ENCODE measurements at regions not wholly inside any gene's neighbourhood (a gene's known extent, or its start where the extent isn't known, plus 50 kb on each side); places are given as distances from the start of the nearest gene placed in this dataset.
"Not testable (repeated sequence)": the region's sequence is repeated elsewhere in the genome, so short reads cannot be mapped to it uniquely, and the experiment has no call there.

DNA sequence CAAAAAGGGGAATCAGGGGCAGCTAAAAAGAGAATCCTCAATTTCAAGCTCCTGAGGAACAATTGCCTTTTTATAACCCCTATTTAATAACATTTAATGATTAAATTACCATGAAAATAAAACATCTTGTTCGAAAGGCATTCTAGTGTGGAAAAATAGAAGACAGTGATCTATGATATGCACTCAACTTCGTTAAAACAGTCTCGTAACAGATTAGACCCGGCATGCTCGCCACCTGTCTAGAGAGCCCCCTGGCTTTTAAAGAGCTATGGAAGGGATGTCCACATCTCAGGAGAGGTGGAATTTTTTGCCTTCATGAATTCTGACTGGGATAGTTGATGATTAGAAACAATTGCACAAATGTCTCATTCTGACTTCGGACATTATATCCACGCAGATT lies 153.7 kb upstream of the MDFIC2 start:
- Histone ChIP-seq H3K4me3 (no peak overlapping the region), H3K4me1 (replicated peaks) (no peaks in the 10 kb centered on the region), H3K36me3 (no peaks in the 10 kb centered on the region), H3K9me3 (no peaks in the 10 kb centered on the region), H3K27ac (no peak overlapping the region), H3K27me3 (replicated peaks; ENCODE audit: insufficient read depth) (no peaks in the 10 kb centered on the region)
- no peak for TF ChIP-seq POLR2AphosphoS5 (IDR thresholded peaks at IDR 0.05)
- no peak for TF ChIP-seq POLR2A (IDR thresholded peaks at IDR 0.05)
- TF ChIP-seq, protein P1, sequence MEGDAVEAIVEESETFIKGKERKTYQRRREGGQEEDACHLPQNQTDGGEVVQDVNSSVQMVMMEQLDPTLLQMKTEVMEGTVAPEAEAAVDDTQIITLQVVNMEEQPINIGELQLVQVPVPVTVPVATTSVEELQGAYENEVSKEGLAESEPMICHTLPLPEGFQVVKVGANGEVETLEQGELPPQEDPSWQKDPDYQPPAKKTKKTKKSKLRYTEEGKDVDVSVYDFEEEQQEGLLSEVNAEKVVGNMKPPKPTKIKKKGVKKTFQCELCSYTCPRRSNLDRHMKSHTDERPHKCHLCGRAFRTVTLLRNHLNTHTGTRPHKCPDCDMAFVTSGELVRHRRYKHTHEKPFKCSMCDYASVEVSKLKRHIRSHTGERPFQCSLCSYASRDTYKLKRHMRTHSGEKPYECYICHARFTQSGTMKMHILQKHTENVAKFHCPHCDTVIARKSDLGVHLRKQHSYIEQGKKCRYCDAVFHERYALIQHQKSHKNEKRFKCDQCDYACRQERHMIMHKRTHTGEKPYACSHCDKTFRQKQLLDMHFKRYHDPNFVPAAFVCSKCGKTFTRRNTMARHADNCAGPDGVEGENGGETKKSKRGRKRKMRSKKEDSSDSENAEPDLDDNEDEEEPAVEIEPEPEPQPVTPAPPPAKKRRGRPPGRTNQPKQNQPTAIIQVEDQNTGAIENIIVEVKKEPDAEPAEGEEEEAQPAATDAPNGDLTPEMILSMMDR (IDR thresholded peaks at IDR 0.05): no peak
- DNase-seq (ENCODE audit: low spot score): no peak
- WGBS: 70% methylated on average over 7 of the region's 7 CpGs
- intact Hi-C loops (cut with DNase I): no loop called here

DNA sequence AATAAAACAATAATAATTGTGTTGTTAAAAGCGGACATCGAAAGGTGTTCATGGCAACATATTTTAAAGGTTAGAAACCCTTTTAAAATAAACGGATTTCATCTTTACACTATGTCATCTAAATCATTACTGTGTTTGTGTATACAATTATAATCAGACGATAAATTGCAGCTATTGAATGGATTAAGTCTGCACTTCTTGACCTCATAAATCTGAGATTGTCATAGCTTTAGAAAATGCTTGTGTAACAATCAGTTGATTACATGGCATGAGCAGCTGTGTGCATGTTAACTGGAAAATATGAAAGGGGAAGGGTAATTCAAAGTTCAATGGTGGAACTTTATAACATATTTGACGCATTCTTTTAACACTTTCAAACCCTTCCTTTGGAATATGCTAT lies 152.4 kb upstream of the MDFIC2 start:
- H3K4me3 ChIP-seq: no peak overlapping the region
- no peak for DNase-seq (ENCODE audit: low spot score)
- H3K27ac ChIP-seq: no peak overlapping the region
- intact Hi-C loops (cut with DNase I): no loop called here
- no peaks in the 10 kb centered on the region for H3K4me1 ChIP-seq (replicated peaks)
- TF ChIP-seq POLR2AphosphoS5 (IDR thresholded peaks at IDR 0.05): no peak
- no peaks in the 10 kb centered on the region for H3K9me3 ChIP-seq
- no peaks in the 10 kb centered on the region for H3K36me3 ChIP-seq
- 69% methylated on average over 5 of the region's 5 CpGs for WGBS
- no peaks in the 10 kb centered on the region for H3K27me3 ChIP-seq (replicated peaks; ENCODE audit: insufficient read depth)

DNA sequence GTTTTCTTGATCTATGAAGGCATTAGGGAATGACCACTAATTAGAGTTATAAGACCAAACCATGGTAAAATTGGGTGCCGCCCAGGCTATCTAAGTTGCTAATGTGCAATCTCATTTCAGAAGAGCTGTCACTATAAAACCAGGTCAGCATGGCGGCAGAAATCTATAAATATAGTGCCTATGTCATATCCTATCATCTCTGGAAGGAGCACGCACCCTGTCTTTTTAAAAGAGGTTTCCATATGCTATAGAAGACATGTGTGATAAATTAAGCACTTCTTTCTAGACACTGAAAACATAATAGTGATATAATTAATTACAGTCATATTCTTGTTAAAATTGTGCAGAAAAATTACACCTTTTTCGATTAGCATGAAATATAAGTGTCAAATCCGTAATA lies 152.0 kb upstream of the MDFIC2 start:
- 85% methylated on average over 5 of the region's 5 CpGs for WGBS
- H3K4me3 ChIP-seq: no peak overlapping the region
- no peaks in the 10 kb centered on the region for H3K36me3 ChIP-seq
- TF ChIP-seq, protein P1 (IDR thresholded peaks at IDR 0.05): no peak
- TF ChIP-seq POLR2A (IDR thresholded peaks at IDR 0.05): no peak
- TF ChIP-seq POLR2AphosphoS5 (IDR thresholded peaks at IDR 0.05): no peak
- no peaks in the 10 kb centered on the region for H3K27me3 ChIP-seq (replicated peaks; ENCODE audit: insufficient read depth)
- no peak for DNase-seq (ENCODE audit: low spot score)
- intact Hi-C loops (cut with DNase I): no loop called here
- no peaks in the 10 kb centered on the region for H3K9me3 ChIP-seq
- no peak overlapping the region for H3K27ac ChIP-seq
- H3K4me1 ChIP-seq (replicated peaks): no peaks in the 10 kb centered on the region

DNA sequence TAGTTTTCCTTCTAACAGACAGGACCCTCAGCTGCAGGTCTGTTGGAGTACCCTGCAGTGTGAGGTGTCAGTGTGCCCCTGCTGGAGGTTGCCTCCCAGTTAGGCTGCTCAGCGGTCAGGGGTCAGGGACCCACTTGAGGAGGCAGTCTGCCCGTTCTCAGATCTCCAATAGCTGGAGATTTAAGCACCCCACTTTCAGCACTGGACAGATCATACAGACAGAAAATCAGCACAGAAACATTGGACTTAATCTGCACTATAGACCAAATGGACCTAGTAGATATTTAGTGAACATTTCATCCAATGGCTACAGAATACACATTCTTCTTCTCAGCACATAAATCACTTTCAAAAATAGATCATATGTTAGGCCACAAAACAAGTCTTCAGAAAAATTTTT lies 137.8 kb upstream of the MDFIC2 start:
- WGBS: 27% methylated on average over 2 of the region's 2 CpGs
- H3K4me3 ChIP-seq; DNase-seq (ENCODE audit: low spot score); H3K27ac ChIP-seq; H3K27me3 ChIP-seq (replicated peaks; ENCODE audit: insufficient read depth); H3K36me3 ChIP-seq; H3K4me1 ChIP-seq (replicated peaks); intact Hi-C loops (cut with DNase I); H3K9me3 ChIP-seq: not testable (repeated sequence)

DNA sequence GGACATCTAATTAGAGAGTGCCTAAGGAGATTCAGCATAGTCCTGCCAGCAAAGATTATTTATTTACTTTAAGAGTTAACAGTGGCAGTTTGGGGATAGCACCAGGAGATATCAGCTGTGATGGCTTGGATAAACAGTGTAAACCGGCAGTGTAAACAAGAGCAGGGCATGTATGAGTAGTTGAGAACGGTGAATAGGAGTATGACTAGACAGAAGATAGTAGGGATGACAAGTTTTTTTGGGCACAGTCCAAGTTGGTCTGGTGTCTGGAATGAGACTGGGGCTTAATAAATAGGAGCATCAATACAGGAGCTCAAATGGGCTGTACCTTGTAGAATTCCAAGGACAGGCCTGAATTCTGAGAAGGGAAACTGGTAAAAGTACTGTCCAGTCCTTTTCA lies 123.0 kb upstream of the MDFIC2 start:
- 39% methylated on average over 2 of the region's 2 CpGs for WGBS
- H3K27ac ChIP-seq; H3K27me3 ChIP-seq (replicated peaks; ENCODE audit: insufficient read depth); H3K9me3 ChIP-seq; DNase-seq (ENCODE audit: low spot score); intact Hi-C loops (cut with DNase I); H3K4me3 ChIP-seq; H3K36me3 ChIP-seq; H3K4me1 ChIP-seq (replicated peaks): not testable (repeated sequence)

DNA sequence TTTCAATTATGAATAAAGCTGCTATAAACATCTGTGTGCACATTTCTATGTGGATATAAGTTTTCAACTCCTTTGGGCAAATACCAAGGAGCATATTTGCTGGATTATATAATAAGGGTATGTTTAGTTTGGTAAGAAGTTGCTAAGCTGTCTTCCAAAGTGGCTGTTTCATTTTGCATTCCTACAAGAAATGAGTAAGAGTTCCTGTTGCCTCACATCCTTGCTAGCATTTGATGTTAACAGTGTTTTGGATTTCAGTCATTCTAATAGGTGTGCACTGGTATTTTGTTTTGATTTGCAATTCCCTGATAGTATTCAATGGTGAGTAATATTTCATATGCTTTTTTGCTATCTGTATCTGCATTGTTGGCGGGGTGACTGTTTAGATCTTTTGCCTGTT lies 120.7 kb upstream of the MDFIC2 start:
- intact Hi-C loops (cut with DNase I): no loop called here
- no peak for DNase-seq (ENCODE audit: low spot score)
- H3K4me3 ChIP-seq: no peak overlapping the region
- TF ChIP-seq, protein P1 (IDR thresholded peaks at IDR 0.05): no peak
- TF ChIP-seq POLR2AphosphoS5 (IDR thresholded peaks at IDR 0.05): no peak
- no peak for TF ChIP-seq POLR2A (IDR thresholded peaks at IDR 0.05)
- no peak overlapping the region for H3K27ac ChIP-seq
- H3K9me3 ChIP-seq: no peaks in the 10 kb centered on the region
- H3K36me3 ChIP-seq: no peaks in the 10 kb centered on the region
- 85% methylated on average over 1 of the region's 1 CpG for WGBS
- no peaks in the 10 kb centered on the region for H3K4me1 ChIP-seq (replicated peaks)
- no peaks in the 10 kb centered on the region for H3K27me3 ChIP-seq (replicated peaks; ENCODE audit: insufficient read depth)
